ENCODE measurements at regions not wholly inside any gene's neighbourhood (a gene's known extent, or its start where the extent isn't known, plus 50 kb on each side); places are given as distances from the start of the nearest gene placed in this dataset.
A peak's percentile ranks its signal among the peaks of the same experiment; 100 is the strongest.
"Not testable (repeated sequence)": the region's sequence is repeated elsewhere in the genome, so short reads cannot be mapped to it uniquely, and the experiment has no call there.

DNA sequence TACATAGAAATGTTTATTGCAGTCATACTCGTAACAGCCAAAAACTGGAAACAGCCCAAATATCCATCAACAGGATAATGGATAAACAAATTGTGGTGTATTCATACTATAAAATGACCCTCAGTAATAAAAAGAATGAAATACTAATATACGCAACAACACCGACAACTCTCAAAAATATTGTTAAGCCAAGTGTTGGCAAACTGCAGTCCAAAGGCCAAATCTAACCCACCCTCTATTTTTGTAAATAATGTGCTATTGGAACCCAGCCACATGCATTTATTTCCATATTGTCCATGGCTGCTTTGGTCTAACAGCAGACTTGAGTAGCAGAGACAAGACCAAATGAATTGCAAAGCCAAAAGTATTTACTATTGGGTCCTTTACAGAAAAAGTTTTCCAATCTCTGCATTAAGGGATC is 151.0 kb downstream of the MREG start:
- DNase-seq: no peak

DNA sequence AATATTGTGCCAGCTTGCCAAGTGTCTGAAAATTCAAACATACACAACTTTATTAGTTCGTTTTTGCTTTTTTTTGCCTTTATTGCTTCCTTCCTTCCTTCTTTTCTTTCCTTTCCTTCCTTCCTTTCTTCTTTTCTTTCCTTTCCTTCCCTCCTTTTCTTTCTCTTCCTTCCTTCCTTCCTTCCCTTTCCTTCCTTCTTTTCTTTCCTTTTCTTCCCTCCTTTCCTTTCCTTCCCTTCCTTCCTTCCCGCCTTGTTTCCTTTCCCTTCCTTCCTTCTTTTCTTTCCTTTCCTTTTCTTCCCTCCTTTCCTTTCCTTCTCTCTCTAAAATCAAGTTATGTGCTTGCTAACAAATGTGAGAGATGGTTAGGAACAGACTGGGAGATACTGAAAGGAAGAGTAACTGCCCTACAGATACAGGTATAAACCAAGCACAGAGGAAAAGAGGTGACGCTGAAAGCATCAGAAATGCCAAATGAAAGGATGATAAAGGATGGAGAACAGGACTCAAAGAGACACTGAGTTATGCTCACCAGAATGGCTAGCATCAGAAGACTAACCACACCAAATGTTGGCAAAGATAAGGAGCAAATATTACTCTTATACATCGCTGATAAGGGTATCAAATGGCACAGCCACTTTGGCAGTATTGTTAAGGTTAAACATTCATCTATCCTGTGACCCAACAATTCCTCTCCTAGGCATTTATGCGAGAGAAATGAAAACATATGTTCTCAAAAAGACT is 151.6 kb downstream of the MREG start:
- DNase-seq: no peak

DNA sequence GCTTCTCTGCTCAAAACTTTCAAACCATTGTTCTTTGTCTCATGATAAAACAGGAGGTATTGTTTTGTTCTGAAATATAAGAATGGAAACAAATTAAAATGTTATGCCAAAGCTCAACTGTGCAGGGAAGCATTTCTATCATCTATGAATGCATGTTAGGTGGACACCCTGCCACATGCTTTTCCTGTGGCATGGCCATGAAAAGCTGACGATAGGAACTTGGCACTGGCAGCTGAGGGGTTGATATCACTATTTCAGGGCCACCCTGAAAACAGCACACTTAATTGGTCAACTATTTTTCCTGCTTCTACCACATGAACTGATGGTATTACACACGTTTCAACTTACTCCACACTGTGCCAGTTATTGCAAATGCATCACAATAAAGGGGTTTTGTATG is 157.3 kb downstream of the MREG start:
- no peak for DNase-seq

DNA sequence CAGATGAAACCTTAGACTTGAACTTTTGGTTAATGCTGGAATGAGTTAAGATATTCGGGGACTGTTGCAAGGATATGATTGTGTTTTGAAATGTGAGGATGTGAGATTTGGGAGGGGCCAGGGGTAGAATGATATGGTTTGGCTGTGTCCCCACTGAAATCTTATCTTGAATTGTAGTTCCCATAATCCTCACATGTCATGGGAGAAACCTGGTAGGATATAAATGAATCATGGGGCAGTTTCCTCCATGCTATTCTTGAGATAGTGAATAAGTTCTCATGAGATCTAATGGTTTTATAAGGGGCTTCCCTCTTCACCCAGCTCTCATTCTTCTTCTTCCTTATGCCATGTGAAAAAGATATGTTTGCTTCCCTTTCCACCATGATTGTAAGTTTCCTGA is 158.0 kb downstream of the MREG start:
- not testable (repeated sequence) for DNase-seq

DNA sequence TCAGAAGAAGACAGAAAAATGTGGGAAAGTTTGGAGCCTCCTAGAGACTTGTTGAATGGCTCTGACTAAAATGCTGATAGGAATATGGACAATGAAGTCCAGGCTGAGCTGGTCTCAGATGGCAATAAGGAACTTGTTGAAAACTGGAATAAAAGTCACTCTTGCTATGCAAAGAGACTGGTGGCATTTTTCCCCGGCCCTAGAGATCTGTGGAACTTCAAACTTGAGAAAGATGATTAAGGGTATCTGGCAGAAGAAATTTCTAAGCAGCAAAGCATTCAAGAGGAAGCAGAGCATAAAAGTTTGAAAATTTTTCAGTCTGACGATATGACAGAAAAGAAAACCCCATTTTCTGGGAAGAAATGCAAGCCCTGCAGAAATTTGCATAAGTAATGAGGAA is 159.3 kb downstream of the MREG start:
- DNase-seq: no peak

GRCh38 chr2:215851696-215852095 is 161.7 kb downstream of the MREG start:
- DNase-seq: no peak

GRCh38 chr2:215851082-215851481 is 162.3 kb downstream of the MREG start:
- DNase-seq: no peak

- DNase-seq: no peak
These were observed 163.0 kb downstream of the MREG start for GRCh38 chr2:215850380-215850779.

DNA sequence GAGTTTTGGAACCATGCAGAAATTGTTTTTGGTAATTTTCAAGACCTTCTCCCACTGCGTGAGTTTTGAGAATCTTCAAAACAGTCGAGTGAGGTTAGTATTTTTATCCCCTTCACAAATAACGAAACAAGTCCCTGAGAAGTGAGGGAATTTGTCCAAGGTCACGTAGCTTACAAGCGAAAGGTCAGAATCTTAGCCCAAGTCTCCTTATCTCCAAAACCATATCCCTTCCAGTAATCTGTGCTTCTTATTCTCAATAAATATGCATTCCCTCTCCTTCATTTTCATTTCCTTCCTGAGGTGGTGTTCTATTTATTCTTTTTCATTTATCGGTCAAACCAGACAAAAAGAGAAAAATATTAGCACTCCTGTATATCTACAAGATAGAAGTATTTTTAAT is 163.6 kb downstream of the MREG start:
- DNase-seq: no peak

DNA sequence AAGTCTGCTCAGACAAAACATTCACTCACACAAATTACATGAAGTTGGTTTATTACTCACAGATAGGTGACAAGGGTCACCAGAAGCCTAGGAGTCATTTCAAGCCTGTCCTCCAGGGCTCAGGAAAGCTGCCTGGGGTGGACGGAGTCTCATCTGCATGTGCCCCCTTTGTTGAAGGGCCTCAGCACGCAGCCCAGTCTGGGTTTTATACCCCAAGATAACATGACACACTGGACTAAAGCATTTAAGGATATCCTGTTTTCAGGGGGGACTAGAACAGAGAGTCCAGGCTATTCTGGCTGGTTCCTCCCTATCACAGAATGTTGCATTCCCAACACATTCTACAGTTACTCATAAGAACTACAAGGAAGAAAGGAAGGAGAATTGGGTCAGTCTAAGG is 164.7 kb downstream of the MREG start:
- DNase-seq: no peak

DNA sequence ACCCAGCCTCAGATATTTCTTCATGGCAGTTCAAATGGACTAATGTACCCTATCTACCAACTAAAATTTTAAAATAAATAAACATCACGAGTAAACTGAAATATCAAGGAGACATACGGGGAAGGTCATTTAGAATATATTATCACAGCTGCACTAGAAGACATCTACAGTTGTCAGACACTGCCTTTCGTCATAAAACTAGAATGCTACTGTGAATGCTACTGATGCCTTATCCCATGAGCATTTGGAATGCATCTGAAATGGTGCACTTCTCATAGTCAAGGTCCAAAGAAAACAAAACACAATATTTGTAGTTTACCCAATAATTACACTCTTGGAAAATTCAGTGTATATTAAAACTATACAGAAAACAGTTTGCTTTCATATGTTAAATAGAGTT is 165.2 kb downstream of the MREG start:
- DNase-seq: no peak

DNA sequence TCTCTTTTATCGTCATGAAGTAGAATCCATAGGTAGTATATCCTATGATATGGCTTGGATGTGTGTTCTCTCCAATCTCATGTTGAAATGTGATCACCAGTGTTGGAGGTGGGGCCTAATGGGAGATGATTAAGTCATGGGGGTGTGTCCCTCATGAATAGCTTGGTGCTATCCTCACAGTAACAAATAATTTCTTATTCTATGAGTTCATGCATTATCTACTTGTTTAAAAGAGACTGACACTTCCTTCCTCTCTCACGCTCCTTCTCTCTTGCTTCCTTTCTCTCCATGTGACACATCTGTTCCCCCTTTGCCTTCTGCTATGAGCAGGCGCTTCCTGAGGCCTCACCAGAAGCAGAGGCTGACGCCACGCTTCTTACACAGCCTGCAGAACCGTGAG is 165.6 kb downstream of the MREG start:
- no peak for DNase-seq

- DNase-seq: no peak
These were observed 166.3 kb downstream of the MREG start for GRCh38 chr2:215847056-215847455.

GRCh38 chr2:215845839-215846586 is 167.3 kb downstream of the MREG start:
- no peak for DNase-seq

DNA sequence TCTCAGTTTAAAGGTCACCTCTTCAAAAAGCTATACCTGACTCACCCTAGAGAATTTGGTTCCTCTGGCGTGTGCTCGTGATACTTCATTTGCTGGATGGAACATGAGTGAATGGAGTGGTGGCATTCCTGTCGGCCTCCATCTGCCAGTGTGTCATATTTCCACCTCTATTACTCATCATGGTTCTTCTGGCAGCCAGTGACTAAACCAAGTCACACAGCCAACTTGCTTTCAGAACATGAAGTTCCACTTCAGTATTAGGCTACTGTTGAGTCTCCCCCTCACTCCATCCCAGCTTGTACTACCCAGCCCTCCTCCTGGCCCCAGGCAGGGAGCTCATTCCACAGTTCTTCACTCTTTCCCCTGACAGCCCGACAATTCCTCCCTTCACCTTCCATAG is 169.8 kb downstream of the MREG start:
- DNase-seq: peak in 1 of 51 donors; percentile 37

DNA sequence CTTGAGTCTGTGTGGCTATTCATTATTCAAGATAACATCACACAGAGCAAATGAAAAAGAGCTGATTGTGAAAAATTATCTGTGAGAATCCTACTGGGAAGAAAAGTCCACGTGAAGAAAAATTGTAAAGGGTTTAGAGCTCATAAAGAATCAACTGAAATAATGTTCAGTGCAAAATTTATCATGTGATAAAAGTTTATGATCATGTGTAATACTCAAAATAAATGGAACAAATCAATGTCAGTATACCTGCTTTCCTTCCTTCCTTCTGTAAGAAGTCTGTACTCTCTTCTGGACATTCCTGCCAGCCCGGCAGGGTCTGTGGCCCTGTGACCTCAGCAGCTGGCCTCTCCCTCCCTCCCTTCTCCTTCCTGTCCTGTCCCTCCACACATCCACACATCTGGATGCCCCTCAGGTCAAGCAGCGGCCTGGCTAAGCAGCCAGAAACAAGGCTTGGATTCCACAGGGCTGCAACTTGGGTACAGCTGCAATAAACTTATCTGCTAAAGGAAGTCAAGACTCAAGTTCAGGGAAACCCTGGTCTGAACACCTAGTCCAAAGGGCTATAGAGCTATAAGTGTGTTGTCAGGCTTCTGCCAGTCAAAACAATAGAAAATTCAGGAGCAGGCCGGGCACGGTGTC is 172.1 kb downstream of the MREG start:
- DNase-seq: no peak

DNA sequence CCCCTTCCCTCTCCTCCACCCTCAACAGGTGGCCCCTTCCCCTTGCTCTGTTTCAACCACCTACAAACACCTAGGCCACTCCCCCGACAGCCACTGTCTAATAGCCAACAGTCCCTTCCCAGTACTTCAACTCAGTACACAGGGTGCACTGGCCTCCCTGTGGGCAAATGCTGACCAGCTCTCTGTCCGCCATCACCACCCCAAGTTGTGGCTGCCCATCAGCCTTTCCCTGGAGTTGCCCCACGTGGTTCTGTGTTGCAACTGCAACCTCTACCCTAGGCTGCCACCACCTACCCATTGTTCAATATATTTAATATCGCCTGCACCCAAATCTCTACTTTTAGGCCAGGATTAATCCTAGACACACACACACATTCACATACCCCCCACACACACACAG is 173.5 kb downstream of the MREG start:
- DNase-seq: no peak

- DNase-seq: no peak
These were observed 174.0 kb downstream of the MREG start for GRCh38 chr2:215839309-215839708.

DNA sequence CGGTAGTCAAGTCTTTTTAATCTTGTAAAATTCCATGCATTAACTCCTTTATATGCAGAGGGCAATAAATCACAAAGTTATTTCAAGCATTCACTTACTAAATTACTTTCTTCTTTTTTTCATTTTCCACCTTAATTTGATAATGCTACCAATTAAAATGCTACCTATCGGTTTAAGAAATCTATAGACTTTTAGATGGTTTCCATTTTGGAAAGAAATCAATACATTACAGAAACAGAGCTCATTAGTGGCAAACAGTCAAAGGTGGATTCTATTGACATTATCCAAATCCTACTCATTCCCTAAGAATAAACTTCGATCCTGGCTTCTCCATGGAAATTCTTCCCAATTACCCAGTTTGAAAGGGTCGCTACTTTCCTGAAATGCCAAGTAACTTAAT is 176.5 kb downstream of the MREG start:
- DNase-seq: no peak

- DNase-seq: no peak
These were observed 177.7 kb downstream of the MREG start for GRCh38 chr2:215835657-215836056.

GRCh38 chr2:215835231-215835630 is 178.1 kb downstream of the MREG start:
- DNase-seq: no peak

- DNase-seq: no peak
These were observed 179.7 kb downstream of the MREG start for GRCh38 chr2:215833531-215834162.

Measured in hypothalamus (tissue), 51 donors.